G401.6 (cell line): ENCODE measurements at regions not wholly inside any gene's neighbourhood (a gene's known extent, or its start where the extent isn't known, plus 50 kb on each side); places are given as distances from the start of the nearest gene placed in this dataset.
"Not testable (repeated sequence)": the region's sequence is repeated elsewhere in the genome, so short reads cannot be mapped to it uniquely, and the experiment has no call there.

Source experiments
- FAIRE-seq: peaks from 2 replicates; lab custom pipeline; 2012; peaks lifted over from hg19 to GRCh38; lab: Jason Lieb, UNC

- not testable (repeated sequence) for FAIRE-seq
These were observed 227.3 kb upstream of the AMIGO2 start for GRCh38 chr12:47306773-47307679.

DNA sequence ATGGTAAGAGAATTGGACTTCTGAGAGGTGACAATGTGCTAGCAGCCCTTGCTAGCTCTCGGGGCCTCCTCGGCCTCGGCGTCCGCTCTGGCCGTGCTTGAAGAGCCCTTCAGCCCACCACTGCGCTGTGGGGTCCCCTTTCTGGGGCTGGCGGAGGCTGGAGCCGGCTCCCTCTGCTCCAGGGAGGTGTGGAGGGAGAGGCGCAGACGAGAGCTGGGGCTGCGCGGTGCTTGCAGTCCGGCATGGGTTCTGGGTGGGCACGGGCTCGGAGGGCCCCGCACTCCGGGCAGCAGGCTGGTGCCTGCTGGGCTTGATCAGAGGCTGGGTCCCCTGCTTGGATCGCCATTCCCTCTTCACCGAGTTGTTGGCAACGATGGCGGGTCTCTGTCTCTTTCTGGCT is 226.4 kb upstream of the AMIGO2 start:
- FAIRE-seq = no peak

DNA sequence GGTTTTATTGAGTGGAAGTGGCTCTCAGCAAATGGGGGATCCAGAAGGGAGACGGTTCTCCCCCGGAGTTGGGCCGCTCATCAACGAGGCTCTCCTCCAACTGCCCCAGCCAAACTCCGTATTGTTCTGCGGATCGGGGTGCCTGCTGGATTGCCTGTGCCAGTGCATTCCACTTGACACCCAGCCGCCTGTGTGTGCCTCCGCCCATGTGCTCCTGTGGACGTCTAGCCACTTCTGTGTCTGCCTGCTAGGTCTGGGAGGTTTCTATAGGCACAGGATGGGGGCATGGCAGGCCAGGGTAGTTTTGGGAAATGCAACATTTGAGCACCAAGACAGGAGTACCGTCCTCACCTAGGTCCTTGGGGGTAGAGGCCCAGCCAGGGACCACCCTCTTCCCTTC is 225.7 kb upstream of the AMIGO2 start:
- FAIRE-seq = no peak

- no peak for FAIRE-seq
These were observed 224.3 kb upstream of the AMIGO2 start for GRCh38 chr12:47303995-47304560.

- FAIRE-seq = no peak
These were observed 223.4 kb upstream of the AMIGO2 start for GRCh38 chr12:47303207-47303606.

DNA sequence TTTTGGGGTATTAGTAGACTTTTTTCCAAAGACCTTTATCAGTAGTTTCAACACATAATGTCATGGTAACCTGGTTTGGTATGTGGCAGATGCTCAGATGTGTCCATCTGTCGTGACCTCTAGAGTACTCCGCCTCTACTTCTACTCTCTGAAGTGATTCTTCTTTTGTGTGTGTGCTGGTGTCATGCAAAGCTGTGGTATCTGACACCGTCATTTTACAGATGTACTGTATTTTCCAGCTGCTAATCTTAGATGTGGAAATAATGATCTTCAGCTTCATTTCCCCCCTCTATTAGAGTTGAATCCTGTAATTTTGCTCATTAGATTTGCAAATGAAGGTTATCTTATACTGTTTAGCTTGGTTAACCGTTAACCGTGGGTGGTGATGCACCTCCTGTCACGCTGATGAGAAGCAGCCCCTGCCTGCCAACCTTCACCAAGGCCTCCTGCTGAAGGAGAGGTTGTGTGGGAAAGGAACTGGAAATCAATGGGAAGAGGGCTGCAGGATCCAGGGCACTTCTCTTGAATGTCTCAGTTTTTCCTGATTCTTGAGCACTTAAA is 222.4 kb upstream of the AMIGO2 start:
- FAIRE-seq = no peak

DNA sequence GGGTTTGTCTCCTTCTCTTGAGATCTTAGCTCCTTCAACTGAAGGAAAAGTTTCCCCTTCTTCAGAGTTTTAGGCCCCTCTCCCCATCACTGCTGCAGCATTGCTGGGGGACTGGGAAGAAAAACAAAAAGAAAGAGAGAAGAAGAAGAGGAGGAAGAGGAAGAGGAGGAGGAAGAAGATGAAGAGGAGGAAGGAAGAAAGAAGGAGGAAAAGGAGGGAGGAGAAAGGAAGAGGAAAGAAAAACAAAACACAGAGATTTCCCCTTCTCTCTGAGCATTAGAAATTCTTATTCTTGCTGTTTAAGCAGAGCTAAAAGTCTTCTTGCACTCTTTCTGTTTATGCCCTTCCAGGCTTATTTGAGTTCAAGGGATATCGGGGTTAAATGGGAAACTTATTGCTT is 219.8 kb upstream of the AMIGO2 start:
- no peak for FAIRE-seq

DNA sequence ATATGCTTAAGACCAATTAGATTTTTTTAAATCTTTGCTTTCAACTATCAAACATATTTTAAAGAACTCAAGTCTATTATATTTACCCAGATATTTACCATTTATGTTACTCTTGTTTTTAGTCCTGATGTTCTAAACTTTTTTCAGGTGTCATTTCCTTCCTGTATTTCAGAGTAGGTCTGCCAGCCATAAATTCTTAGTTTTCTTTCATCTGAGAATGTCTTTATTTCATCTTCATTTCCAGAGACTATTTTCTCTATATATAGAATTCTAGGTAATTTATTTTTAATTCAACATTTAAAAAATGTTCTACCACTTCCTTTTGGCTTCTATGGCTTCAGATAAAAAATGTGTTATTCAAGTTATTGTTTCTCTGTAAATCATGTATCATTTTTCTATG is 218.2 kb upstream of the AMIGO2 start:
- peak; percentile 8 for FAIRE-seq

DNA sequence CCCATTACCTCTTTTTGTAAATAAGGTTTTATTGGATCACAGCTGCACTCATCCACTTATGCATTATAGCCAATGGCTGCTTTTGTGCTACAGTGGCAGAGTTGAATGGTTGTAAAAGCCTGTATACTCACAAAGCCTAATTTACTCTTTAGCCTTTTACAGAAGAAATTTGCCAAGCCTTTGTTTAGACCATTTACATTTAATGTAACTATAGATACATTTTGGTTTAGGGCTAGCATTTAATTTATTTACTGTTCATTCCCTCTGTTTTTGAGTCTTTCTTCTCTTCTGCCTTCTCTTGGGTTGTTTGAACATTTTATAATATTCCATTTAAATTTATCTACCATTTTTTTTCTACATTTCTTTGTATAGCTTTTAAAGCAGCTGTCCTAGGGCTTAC is 217.1 kb upstream of the AMIGO2 start:
- FAIRE-seq = no peak

DNA sequence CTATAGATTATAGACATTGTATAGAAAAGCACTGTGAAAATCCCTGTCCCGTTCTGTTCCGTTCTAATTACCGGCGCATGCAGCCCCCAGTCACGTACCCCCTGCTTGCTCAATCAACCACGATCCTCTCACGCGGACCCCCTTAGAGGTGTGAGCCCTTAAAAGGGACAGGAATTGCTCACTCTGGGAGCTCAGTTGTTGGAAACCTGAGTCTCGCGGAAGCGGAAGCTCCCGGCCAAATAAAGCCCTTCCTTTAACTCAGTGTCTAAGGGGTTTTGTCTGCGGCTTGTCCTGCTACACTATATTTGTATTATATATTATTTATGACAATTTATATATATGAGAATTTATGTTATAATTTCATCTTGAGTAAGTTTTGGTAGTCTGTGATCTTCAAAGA is 213.6 kb upstream of the AMIGO2 start:
- FAIRE-seq = no peak

DNA sequence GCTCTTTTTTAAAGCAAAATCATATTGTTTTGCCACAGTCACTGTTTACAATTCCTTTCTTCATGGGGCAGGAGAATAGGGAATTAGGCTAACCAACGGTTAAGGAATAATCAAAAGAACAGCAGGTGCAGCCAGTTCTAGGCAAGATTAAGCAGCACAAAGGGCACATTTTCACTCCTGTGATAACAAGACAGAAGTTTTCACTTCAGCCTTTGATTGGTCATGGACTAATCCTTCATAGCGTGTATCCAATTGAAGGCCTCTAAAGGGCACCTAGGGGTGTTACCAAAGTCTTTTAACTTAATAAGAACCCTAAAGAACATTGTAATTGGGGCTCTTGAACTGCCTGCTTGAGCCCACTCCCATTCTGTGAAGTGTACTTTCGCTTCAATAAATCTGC is 206.9 kb upstream of the AMIGO2 start:
- FAIRE-seq = no peak
